Mesenchymal stem cell (in vitro differentiated cells and primary cell): ENCODE measurements at regions not wholly inside any gene's neighbourhood (a gene's known extent, or its start where the extent isn't known, plus 50 kb on each side); places are given as distances from the start of the nearest gene placed in this dataset.

Source experiments
- DNase-seq: peaks from one replicate; pipeline ENCODE4 v3.0.0-alpha.2; 2013
- H2AFZ ChIP-seq: one replicate; pipeline ENCODE4 v1.6.1; 2013; ENCODE audit warnings: low read depth, mild to moderate bottlenecking, control low read depth, inconsistent platforms, low read length, moderate library complexity
- H2AK5ac ChIP-seq: 2 replicates; pipeline ENCODE4 v1.6.1; 2013; ENCODE audit warnings: low read length, moderate library complexity, mild to moderate bottlenecking, inconsistent platforms; ENCODE audit not compliant: severe bottlenecking
- H2BK120ac ChIP-seq: one replicate; pipeline ENCODE4 v1.6.1; 2013; ENCODE audit warnings: low read depth, mild to moderate bottlenecking, inconsistent platforms, low read length, moderate library complexity
- H2BK12ac ChIP-seq, 2 experiments: one replicate each; pipeline ENCODE4 v1.6.1; 2013; ENCODE audit warnings: inconsistent platforms in 2 of 2, low read length in 2 of 2, mild to moderate bottlenecking in 2 of 2, moderate library complexity in 2 of 2, control low read depth in 1 of 2
- H2BK15ac ChIP-seq: one replicate; pipeline ENCODE4 v1.6.1; 2013; ENCODE audit warnings: mild to moderate bottlenecking, low read depth, inconsistent platforms; ENCODE audit not compliant: poor library complexity, severe bottlenecking
- H2BK5ac ChIP-seq: 2 replicates; pipeline ENCODE4 v1.6.1; 2013; ENCODE audit warnings: low read depth, mild to moderate bottlenecking, low read length, control low read depth, inconsistent platforms; ENCODE audit not compliant: poor library complexity, severe bottlenecking
- H3K14ac ChIP-seq, 2 experiments: one replicate each; pipeline ENCODE4 v1.6.1; 2013; ENCODE audit warnings: inconsistent platforms in 2 of 2, low read length in 2 of 2, control low read depth in 1 of 2, mild to moderate bottlenecking in 1 of 2, moderate library complexity in 1 of 2
- H3K18ac ChIP-seq, 2 experiments: one replicate each; pipeline ENCODE4 v1.6.1; 2013; ENCODE audit warnings: inconsistent platforms in 2 of 2, low read length in 2 of 2, control low read depth in 1 of 2, low read depth in 1 of 2, mild to moderate bottlenecking in 1 of 2
- H3K23ac ChIP-seq, 2 experiments: one replicate each; pipeline ENCODE4 v1.6.1; 2013; ENCODE audit warnings: inconsistent platforms in 2 of 2, low read length in 2 of 2, mild to moderate bottlenecking in 2 of 2, moderate library complexity in 2 of 2, control low read depth in 1 of 2
- H3K27ac ChIP-seq: 2 replicates; pipeline ENCODE4 v1.5.1; 2013; ENCODE audit warnings: mild to moderate bottlenecking, moderate library complexity, low read length, control low read depth, inconsistent platforms; ENCODE audit not compliant: poor library complexity, severe bottlenecking
- H3K27me3 ChIP-seq, 2 experiments: 2 replicates each; pipeline versions ENCODE4 v1.6.1 to v1.7.0; 2013; ENCODE audit warnings: low read length in 2 of 2, mild to moderate bottlenecking in 2 of 2, moderate library complexity in 2 of 2, control low read depth in 1 of 2, inconsistent platforms in 1 of 2; ENCODE audit not compliant: control insufficient read depth in 1 of 2, insufficient read depth in 1 of 2
- H3K36me3 ChIP-seq, 2 experiments: 2 replicates each; pipeline versions ENCODE4 v1.6.1 to v1.7.0; 2013; ENCODE audit warnings: low read length in 2 of 2, control low read depth in 1 of 2, inconsistent platforms in 1 of 2, low read depth in 1 of 2, mild to moderate bottlenecking in 1 of 2; ENCODE audit not compliant: insufficient read depth in 2 of 2, control insufficient read depth in 1 of 2
- H3K4ac ChIP-seq, 2 experiments: one replicate each; pipeline ENCODE4 v1.6.1; 2013; ENCODE audit warnings: inconsistent platforms in 2 of 2, low read length in 2 of 2, mild to moderate bottlenecking in 2 of 2, moderate library complexity in 2 of 2, control low read depth in 1 of 2, low read depth in 1 of 2
- H3K4me1 ChIP-seq: 2 replicates; pipeline ENCODE4 v1.6.1; 2013; ENCODE audit warnings: low read depth, low read length, control low read depth; ENCODE audit not compliant: control insufficient read depth, insufficient read depth
- H3K4me2 ChIP-seq: 2 replicates; pipeline ENCODE4 v1.6.1; 2013; ENCODE audit warnings: low read length, mild to moderate bottlenecking, inconsistent platforms; ENCODE audit not compliant: poor library complexity, severe bottlenecking
- H3K4me3 ChIP-seq, 2 experiments: 2 replicates each; pipeline versions ENCODE4 v1.5.1 to v1.7.0; 2013; ENCODE audit warnings: low read length in 2 of 2, mild to moderate bottlenecking in 2 of 2, control low read depth in 1 of 2, low read depth in 1 of 2; ENCODE audit not compliant: insufficient read depth in 1 of 2
- H3K79me1 ChIP-seq: replicated peaks from 2 replicates; pipeline ENCODE4 v1.6.1; 2013; ENCODE audit warnings: mild to moderate bottlenecking, control low read depth, low read length, inconsistent platforms; ENCODE audit not compliant: poor library complexity, severe bottlenecking
- H3K9ac ChIP-seq: 2 replicates; pipeline ENCODE4 v1.7.0; 2013; ENCODE audit warnings: mild to moderate bottlenecking, low read length, moderate library complexity
- H3K9me3 ChIP-seq: 2 replicates; pipeline ENCODE4 v1.7.0; 2013; ENCODE audit warnings: mild to moderate bottlenecking, low read length; ENCODE audit not compliant: control insufficient read depth
- H4K8ac ChIP-seq: one replicate; pipeline ENCODE4 v1.6.1; 2013; ENCODE audit warnings: inconsistent platforms, mild to moderate bottlenecking, low read length, moderate library complexity
- H4K91ac ChIP-seq: one replicate; pipeline ENCODE4 v1.6.1; 2013; ENCODE audit warnings: mild to moderate bottlenecking, low read length, inconsistent platforms
- WGBS: methylation state at CpG from one replicate; pipeline ENCODE4 v1.1.7; 2013; ENCODE audit warnings: mixed read lengths; 5-methylcytosine and 5-hydroxymethylcytosine counted together

- H2AFZ ChIP-seq, result no peak overlapping the region
- H2AK5ac ChIP-seq, result no peak overlapping the region
- H4K91ac ChIP-seq, result no peak overlapping the region
- H3K4me3 ChIP-seq, result no peak overlapping the region
- no peak overlapping the region for H4K8ac ChIP-seq
- no peak overlapping the region for H3K9ac ChIP-seq
- no peaks in the 10 kb centered on the region for H3K79me1 ChIP-seq
- H3K36me3 ChIP-seq, result no peaks in the 10 kb centered on the region
- H3K4me1 ChIP-seq, result no peaks in the 10 kb centered on the region
- no peak overlapping the region for H2BK15ac ChIP-seq
- H3K27me3 ChIP-seq, result peaks cover 12 to 31% of the 10 kb centered on the region in 2 experiments
- WGBS, result 90% methylated on average over 6 of the region's 6 CpGs
- H3K4ac ChIP-seq, result no peak overlapping the region
- DNase-seq, result no peak
- no peak overlapping the region for H3K14ac ChIP-seq
- H2BK12ac ChIP-seq, result no peak overlapping the region
- H2BK120ac ChIP-seq, result no peak overlapping the region
- H3K9me3 ChIP-seq, result no peaks in the 10 kb centered on the region
- no peak overlapping the region for H3K18ac ChIP-seq
- no peak overlapping the region for H3K4me2 ChIP-seq
- no peak overlapping the region for H2BK5ac ChIP-seq
- H3K23ac ChIP-seq, result no peak overlapping the region
- no peak overlapping the region for H3K27ac ChIP-seq
These were observed 305.8 kb downstream of the TFAP2C start for GRCh38 chr20:56934888-56935287.

- Histone ChIP-seq H3K27me3 (peaks cover 0 to 58% of the 10 kb centered on the region in 2 experiments), H4K91ac (no peak overlapping the region), H2BK5ac (no peak overlapping the region), H3K27ac (no peak overlapping the region), H3K23ac (no peak overlapping the region), H3K14ac (no peak overlapping the region), H4K8ac (no peak overlapping the region), H2BK120ac (no peak overlapping the region), H3K4me1 (no peaks in the 10 kb centered on the region), H3K4me2 (no peak overlapping the region), H3K79me1 (no peaks in the 10 kb centered on the region), H3K4me3 (no peak overlapping the region), H3K9me3 (no peaks in the 10 kb centered on the region), H3K9ac (no peak overlapping the region), H2AFZ (no peak overlapping the region), H3K36me3 (no peaks in the 10 kb centered on the region), H2AK5ac (no peak overlapping the region), H3K18ac (no peak overlapping the region), H2BK12ac (no peak overlapping the region), H2BK15ac (no peak overlapping the region), H3K4ac (no peak overlapping the region)
- DNase-seq, result no peak
These were observed 311.4 kb downstream of the TFAP2C start for GRCh38 chr20:56940466-56940865.

GRCh38 chr20:56941101-56941686, 312.1 kb downstream of the TFAP2C start:
- Histone ChIP-seq H3K36me3 (no peaks in the 10 kb centered on the region), H3K9me3 (no peaks in the 10 kb centered on the region), H3K4me3 (no peak overlapping the region), H3K9ac (no peak overlapping the region), H3K4ac (no peak overlapping the region), H3K4me2 (no peak overlapping the region), H2BK120ac (no peak overlapping the region), H2BK12ac (no peak overlapping the region), H3K4me1 (no peaks in the 10 kb centered on the region), H3K27ac (no peak overlapping the region), H4K8ac (no peak overlapping the region), H2AFZ (no peak overlapping the region), H3K79me1 (no peaks in the 10 kb centered on the region), H3K27me3 (peaks cover 2 to 63% of the 10 kb centered on the region in 2 experiments), H2AK5ac (no peak overlapping the region), H2BK5ac (no peak overlapping the region), H3K14ac (peak overlapping the region in 1 of 2 experiments; percentile 2), H2BK15ac (no peak overlapping the region), H4K91ac (no peak overlapping the region), H3K18ac (no peak overlapping the region), H3K23ac (no peak overlapping the region)
- WGBS, result 92% methylated on average over 8 of the region's 8 CpGs
- no peak for DNase-seq

GRCh38 chr20:56943946-56944945, 315.1 kb downstream of the TFAP2C start:
- Histone ChIP-seq H3K9ac (no peak overlapping the region), H3K4me2 (no peak overlapping the region), H4K91ac (no peak overlapping the region), H2AFZ (no peak overlapping the region), H3K36me3 (no peaks in the 10 kb centered on the region), H3K27ac (no peak overlapping the region), H4K8ac (no peak overlapping the region), H3K4me1 (no peaks in the 10 kb centered on the region), H3K9me3 (no peaks in the 10 kb centered on the region), H2BK15ac (no peak overlapping the region), H2BK5ac (no peak overlapping the region), H3K27me3 (peaks cover 11 to 71% of the 10 kb centered on the region in 2 experiments), H3K4me3 (no peak overlapping the region), H2AK5ac (no peak overlapping the region), H2BK12ac (no peak overlapping the region), H3K18ac (no peak overlapping the region), H3K14ac (no peak overlapping the region), H3K23ac (no peak overlapping the region), H3K79me1 (no peaks in the 10 kb centered on the region), H3K4ac (no peak overlapping the region), H2BK120ac (no peak overlapping the region)
- WGBS, result 76% methylated on average over 16 of the region's 17 CpGs
- DNase-seq, result no peak
